LNCAP (cell line): ENCODE measurements at regions not wholly inside any gene's neighbourhood (a gene's known extent, or its start where the extent isn't known, plus 50 kb on each side); places are given as distances from the start of the nearest gene placed in this dataset.
A peak's percentile ranks its signal among the peaks of the same experiment; 100 is the strongest.

Source experiments
- TF ChIP-seq, protein P1 (sequence below): fragments of 450-650 bp; IDR thresholded peaks from 2 replicates; pipeline ENCODE4 v1.5.1; 2017; ENCODE audit warnings: mild to moderate bottlenecking

DNA sequence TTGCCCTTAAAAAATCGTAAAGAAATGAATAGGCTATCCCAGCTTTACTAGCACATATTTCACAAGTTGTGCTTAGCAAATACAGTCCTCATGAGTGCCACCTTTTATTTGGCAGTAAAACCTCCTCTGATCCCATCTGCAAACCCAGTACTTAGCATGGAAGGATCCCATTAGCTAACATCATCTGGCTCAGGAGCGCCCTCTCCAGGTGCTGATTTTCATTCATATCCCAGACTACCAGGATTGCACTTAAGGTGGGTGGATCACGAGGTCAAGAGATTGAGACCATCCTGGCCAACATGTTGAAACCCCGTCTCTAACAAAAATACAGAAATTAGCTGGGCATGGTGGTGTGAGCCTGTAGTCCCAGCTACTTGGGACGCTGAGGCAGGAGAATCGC lies 76.1 kb upstream of the PAX6 start:
- TF ChIP-seq, protein P1, sequence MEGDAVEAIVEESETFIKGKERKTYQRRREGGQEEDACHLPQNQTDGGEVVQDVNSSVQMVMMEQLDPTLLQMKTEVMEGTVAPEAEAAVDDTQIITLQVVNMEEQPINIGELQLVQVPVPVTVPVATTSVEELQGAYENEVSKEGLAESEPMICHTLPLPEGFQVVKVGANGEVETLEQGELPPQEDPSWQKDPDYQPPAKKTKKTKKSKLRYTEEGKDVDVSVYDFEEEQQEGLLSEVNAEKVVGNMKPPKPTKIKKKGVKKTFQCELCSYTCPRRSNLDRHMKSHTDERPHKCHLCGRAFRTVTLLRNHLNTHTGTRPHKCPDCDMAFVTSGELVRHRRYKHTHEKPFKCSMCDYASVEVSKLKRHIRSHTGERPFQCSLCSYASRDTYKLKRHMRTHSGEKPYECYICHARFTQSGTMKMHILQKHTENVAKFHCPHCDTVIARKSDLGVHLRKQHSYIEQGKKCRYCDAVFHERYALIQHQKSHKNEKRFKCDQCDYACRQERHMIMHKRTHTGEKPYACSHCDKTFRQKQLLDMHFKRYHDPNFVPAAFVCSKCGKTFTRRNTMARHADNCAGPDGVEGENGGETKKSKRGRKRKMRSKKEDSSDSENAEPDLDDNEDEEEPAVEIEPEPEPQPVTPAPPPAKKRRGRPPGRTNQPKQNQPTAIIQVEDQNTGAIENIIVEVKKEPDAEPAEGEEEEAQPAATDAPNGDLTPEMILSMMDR: peak; percentile 47

DNA sequence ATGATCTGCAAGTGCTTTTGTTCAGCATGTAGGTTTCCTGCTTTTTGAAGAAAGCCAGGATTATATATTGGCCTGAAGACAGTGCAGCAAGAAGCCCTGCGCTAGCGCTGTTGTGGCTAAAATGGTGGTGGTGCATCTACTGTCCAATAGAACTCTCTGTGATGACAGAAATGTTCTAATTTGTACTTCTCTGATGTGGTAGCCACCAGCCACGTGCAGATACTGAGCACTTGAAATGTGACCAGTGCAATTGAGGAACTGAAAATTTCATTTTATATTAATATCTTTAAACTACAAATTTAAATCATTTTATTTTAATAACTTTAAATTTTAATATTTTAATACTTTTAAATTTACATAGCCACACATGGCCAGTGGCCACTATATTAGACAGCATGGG lies 73.0 kb upstream of the PAX6 start:
- TF ChIP-seq, protein P1: no peak

DNA sequence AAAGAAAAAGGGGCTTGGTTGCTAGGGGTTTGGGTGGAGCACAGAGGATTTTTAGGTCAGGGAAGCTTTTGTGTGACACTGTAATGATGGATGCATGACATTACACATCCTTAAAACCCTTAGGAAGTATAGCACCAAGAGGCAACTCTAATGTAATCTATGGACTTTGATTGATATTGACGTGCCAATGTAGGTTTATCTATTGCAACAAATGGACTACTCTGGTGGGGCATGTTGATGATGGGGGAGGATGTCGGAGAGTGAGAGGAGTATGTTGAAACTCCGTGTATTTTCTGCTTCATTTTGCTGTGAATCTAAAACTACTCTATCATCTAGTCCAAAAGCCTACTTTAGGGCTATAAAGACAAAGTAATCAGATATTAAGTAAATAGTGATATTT lies 72.3 kb upstream of the PAX6 start:
- TF ChIP-seq, protein P1: no peak

DNA sequence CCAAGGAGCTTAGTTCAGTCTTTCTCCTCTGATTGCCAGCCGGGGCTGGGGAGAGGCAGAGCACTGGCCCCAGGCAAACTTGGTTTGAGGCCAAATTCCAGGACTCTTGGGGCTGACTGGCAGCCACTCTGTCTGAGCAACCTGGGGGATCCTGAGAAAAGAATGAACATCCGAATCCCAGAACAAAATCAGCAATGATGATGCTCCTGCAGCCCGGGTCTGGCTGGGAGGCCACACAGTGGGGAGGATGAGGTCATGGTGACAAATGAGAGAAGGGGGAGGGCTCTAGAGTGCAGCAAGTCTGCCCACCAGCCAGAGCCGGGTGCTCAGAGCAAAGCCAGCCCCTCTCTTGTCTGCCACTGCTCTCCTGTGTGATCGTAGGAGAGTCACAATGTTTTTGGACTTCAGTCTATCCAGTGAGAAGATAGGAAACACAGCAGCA lies 71.8 kb upstream of the PAX6 start:
- TF ChIP-seq, protein P1: no peak

DNA sequence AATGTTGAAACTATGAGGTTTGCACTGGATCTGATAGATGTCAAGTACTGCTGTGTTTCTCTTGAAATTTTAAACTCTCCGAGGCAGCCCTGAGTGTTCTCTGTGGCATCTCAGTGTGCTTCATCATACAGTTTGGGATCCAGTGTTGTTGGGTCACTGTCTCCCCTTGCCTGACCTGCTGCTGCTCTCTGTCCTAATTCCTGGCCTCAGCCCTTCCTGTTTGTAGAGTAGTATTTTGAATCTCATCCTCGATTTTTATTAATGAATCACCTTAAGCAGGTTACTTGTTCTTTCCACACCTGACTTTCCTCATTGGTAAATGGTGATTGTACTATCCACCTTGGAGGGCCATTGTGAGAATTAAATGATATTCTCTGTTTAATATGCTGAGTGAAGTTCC lies 70.7 kb upstream of the PAX6 start:
- TF ChIP-seq, protein P1: no peak

DNA sequence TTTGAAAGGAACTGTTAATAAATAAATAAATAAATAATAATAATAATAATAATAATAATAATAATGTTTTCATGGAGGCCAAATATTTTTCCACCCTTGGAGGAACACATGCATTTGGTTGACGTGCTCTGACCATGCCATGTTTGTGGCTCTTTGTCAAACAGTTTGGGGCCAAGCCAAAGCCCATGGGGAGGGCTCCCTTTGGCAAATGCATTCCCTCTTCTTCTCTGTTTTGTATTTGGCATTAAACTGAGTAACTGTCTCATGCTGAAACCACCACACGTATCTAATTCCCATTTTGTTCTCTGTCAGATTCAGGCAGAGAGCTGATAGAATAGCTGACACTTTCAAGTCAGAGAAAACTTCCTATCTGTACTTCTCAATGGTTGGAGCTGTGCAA lies 68.6 kb upstream of the PAX6 start:
- TF ChIP-seq, protein P1: no peak

DNA sequence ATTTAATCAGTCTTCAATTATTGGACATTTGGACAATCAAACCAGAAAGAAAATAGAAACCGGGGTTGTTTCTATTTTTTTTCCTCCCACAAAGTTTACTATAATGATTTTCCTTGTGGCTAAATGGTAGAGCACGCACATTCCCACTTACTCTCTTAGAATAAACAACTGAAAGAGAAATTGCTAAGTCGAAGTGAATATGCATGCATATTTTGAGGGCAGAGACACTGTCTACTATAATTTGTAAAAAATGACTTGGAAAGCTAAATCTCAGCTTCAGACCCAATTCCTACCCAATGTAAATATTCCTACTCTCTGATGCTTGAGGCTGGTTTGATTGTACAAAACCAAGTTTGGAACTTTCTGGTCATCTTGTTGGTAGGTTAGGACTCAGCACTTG lies 66.7 kb upstream of the PAX6 start:
- TF ChIP-seq, protein P1: no peak

DNA sequence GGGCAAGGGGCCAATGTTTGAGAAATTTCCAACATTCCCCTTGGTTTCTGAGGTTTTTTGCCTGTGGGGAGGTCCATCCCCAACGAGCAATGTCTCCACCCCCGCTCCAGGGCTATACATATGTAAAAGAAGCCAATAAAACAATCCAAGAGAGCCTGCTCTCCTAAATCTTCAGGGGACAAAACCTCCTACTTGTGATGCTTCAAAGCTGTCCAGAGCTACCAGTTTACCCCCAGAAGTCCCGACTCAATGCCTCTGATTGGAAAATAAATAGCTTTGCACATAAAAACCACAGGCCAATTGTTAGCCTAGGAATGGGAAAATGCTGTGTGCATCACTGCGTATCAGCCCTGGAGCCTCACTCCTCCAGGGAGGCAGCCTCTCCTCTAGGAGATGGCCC lies 66.0 kb upstream of the PAX6 start:
- TF ChIP-seq, protein P1: no peak
